T47D (cell line): ENCODE measurements at regions not wholly inside any gene's neighbourhood (a gene's known extent, or its start where the extent isn't known, plus 50 kb on each side); places are given as distances from the start of the nearest gene placed in this dataset.

Experiments used
- DNase-seq, 2 experiments: peaks; one replicate each; pipeline versions ENCODE4 v3.0.0 to v3.0.0-alpha.2; 2011 to 2012; ENCODE audit warnings: low read depth in 1 of 2, low spot score in 1 of 2
- JUND ChIP-seq: IDR thresholded peaks from 2 replicates; pipeline ENCODE4 v1.6.1; 2012; ENCODE audit warnings: low read depth
- in situ Hi-C: cut with HindIII; loops from 2 replicates; pipeline ENCODE4 v1.10.0; 2016; ENCODE audit warnings: low sequenced_read_pairs, low pct_unique_long_range_greater_than_20kb

GRCh38 chr3:187618722-187619121 is 51.5 kb downstream of the SST start:
- no peak for TF ChIP-seq JUND
- no peak for DNase-seq
- in situ Hi-C loops, result no loop called here

- in situ Hi-C loops, result no loop called here
- no peak for TF ChIP-seq JUND
- no peak for DNase-seq
Observed at GRCh38 chr3:187617213-187617612, 53.0 kb downstream of the SST start.

GRCh38 chr3:187616307-187616972 is 53.8 kb downstream of the SST start:
- in situ Hi-C loops, result no loop called here
- DNase-seq, result peak; percentile 42 to 76
- TF ChIP-seq JUND, result no peak

- in situ Hi-C loops, result no loop called here
- DNase-seq, result no peak
Observed at GRCh38 chr3:187615630-187616029, 54.6 kb downstream of the SST start.

GRCh38 chr3:187612656-187613055 is 57.5 kb downstream of the SST start:
- in situ Hi-C loops, result no loop called here
- TF ChIP-seq JUND, result no peak
- no peak for DNase-seq

More at GRCh38 chr3:187615630-187616029, 54.6 kb downstream of the SST start:
- no peak for TF ChIP-seq JUND

GRCh38 chr3:187610981-187611511 is 59.1 kb downstream of the SST start:
- TF ChIP-seq JUND, result no peak
- in situ Hi-C loops, result no loop called here
- DNase-seq, result peak in 1 of 2 experiments; percentile 14

GRCh38 chr3:187594272-187594671 is 75.9 kb downstream of the SST start:
- TF ChIP-seq JUND, result no peak
- DNase-seq, result no peak
- in situ Hi-C loops, result no loop called here

GRCh38 chr3:187593451-187593850 is 76.7 kb downstream of the SST start:
- in situ Hi-C loops, result no loop called here
- no peak for DNase-seq
- TF ChIP-seq JUND, result no peak

- no peak for DNase-seq
- TF ChIP-seq JUND, result no peak
- in situ Hi-C loops, result no loop called here
Observed at GRCh38 chr3:187590861-187591576, 79.2 kb downstream of the SST start.

- in situ Hi-C loops, result no loop called here
- no peak for DNase-seq
- TF ChIP-seq JUND, result no peak
Observed at GRCh38 chr3:187587076-187587475, 83.1 kb downstream of the SST start.

GRCh38 chr3:187586226-187586625 is 84.0 kb downstream of the SST start:
- no peak for TF ChIP-seq JUND
- DNase-seq, result no peak
- in situ Hi-C loops, result no loop called here

GRCh38 chr3:187572441-187572840 is 97.8 kb downstream of the SST start:
- TF ChIP-seq JUND, result no peak
- no peak for DNase-seq
- in situ Hi-C loops, result no loop called here

GRCh38 chr3:187571701-187572100 is 98.5 kb downstream of the SST start:
- no peak for DNase-seq
- in situ Hi-C loops, result no loop called here
- no peak for TF ChIP-seq JUND
